SU-DHL-6 (cell line): ENCODE measurements at regions not wholly inside any gene's neighbourhood (a gene's known extent, or its start where the extent isn't known, plus 50 kb on each side); places are given as distances from the start of the nearest gene placed in this dataset.

ENCODE experiments used
- CTCF ChIP-seq: fragments of 200-600 bp; sonication (generic); IDR thresholded peaks from one replicate; pipeline ENCODE4 v1.5.1; 2017; ENCODE audit warnings: antibody characterized with exemption, mild to moderate bottlenecking, low read length, moderate library complexity; ENCODE audit not compliant: insufficient read depth, poor library complexity, severe bottlenecking
- EZH2phosphoT487 ChIP-seq: fragments of 200-600 bp; sonication (generic), shearing (Covaris generic); conservative IDR thresholded peaks from 2 replicates; pipeline ENCODE4 v1.6.1; 2018; ENCODE audit warnings: mild to moderate bottlenecking, antibody characterized with exemption, low read length, moderate library complexity, mixed read lengths

- TF ChIP-seq CTCF (no peak), EZH2phosphoT487 (no peak)
Observed at GRCh38 chr16:49121636-49122035, 160.0 kb downstream of the CBLN1 start.
